Esophagus squamous epithelium (tissue), 4 donors: ENCODE measurements at regions not wholly inside any gene's neighbourhood (a gene's known extent, or its start where the extent isn't known, plus 50 kb on each side); places are given as distances from the start of the nearest gene placed in this dataset.

ENCODE experiments used
- POLR2A ChIP-seq, 4 donors: fragments of 450-650 bp; IDR thresholded peaks; one replicate each; pipeline ENCODE4 v1.6.1; 2017; ENCODE audit warnings: antibody characterized with exemption in 4 of 4, mild to moderate bottlenecking in 4 of 4, moderate library complexity in 3 of 4
- TF ChIP-seq, protein P1 (sequence below), 6 experiments: fragments of 450-650 bp in 4 of 6; fragments of 200-600 bp in 2 of 6; sonication (generic) in 2 of 6; IDR thresholded peaks; one replicate each; pipeline ENCODE4 v1.5.1; 2016 to 2019; ENCODE audit warnings: antibody characterized with exemption in 6 of 6, mild to moderate bottlenecking in 4 of 6, moderate library complexity in 4 of 6

DNA sequence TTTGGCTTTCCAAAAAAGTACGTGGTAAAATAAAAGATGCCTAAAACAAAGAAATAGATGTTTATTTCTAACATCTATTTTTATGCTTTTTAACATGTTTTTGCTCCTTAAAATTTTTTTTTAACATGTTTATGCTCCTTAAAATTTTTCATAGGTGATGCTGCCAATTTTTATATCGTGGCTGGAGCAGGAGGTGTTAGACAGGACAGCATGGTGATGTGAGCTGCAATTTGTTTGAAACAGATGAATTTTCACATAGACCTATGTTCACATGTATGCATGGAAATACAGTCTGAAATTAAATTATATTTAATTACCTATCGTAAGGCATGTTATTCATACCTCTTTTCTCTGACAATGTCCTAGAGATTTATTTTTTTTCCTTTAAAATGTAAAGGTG is 784.8 kb downstream of the EPHA7 start:
- TF ChIP-seq, protein P1, sequence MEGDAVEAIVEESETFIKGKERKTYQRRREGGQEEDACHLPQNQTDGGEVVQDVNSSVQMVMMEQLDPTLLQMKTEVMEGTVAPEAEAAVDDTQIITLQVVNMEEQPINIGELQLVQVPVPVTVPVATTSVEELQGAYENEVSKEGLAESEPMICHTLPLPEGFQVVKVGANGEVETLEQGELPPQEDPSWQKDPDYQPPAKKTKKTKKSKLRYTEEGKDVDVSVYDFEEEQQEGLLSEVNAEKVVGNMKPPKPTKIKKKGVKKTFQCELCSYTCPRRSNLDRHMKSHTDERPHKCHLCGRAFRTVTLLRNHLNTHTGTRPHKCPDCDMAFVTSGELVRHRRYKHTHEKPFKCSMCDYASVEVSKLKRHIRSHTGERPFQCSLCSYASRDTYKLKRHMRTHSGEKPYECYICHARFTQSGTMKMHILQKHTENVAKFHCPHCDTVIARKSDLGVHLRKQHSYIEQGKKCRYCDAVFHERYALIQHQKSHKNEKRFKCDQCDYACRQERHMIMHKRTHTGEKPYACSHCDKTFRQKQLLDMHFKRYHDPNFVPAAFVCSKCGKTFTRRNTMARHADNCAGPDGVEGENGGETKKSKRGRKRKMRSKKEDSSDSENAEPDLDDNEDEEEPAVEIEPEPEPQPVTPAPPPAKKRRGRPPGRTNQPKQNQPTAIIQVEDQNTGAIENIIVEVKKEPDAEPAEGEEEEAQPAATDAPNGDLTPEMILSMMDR (IDR thresholded peaks at IDR 0.05): no peak
- TF ChIP-seq POLR2A (IDR thresholded peaks at IDR 0.05): no peak
